ENCODE measurements at regions not wholly inside any gene's neighbourhood (a gene's known extent, or its start where the extent isn't known, plus 50 kb on each side); places are given as distances from the start of the nearest gene placed in this dataset.

DNA sequence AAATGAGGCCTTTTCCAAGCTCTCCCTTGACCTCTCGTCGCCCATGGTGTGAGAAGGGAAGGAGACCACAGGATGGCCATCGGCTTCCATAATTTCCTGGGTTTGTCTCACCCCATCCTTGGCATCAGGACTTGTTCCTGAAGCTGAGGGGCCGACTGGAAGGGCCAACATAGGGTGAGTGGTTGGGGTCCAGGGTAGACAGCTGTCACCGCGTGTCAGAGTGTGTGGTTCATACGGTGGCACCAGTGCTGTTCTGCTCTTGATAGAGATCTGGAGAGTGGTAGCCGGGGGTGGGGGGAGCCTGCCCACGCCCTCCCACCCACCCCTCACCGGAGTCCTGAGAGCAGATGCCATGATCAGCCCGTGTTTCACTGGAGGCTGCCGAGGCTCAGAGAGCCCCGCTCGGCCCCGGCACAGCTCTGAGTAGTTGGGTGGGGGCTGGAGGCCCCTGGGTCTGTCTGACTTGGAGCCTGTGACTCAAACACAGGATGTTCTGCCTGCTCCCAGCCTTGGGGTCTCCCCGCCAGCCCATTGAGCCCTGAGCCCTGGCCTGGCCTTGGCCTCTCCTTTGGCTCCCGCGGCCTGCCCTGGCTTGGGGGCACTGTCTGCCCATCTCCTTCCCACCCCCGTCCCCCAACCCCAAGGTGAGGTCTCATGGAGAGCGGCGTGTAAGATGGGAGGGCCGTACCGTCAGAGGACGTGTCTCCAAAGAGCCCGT is 53.1 kb upstream of the IER5L start:
- Histone ChIP-seq H2BK12ac (ENCODE audit: low read depth, low read length) (no peak overlapping the region), H3K23me2 (ENCODE audit: low read depth, low read length) (peaks cover 10% of the 10 kb centered on the region; the same call in 1 of the 2 replicates), H3K18ac (ENCODE audit: extremely low read depth, low read length) (no peak overlapping the region; the same call in 1 of the 2 replicates), H3K79me1 (ENCODE audit: low read depth, low read length) (no peaks in the 10 kb centered on the region; the same call in 1 of the 2 replicates), H3K27ac (ENCODE audit: low read depth, low read length) (no peak overlapping the region), H3K4me2 (ENCODE audit: insufficient read depth in 1 of 2, low read depth in 2 of 2, low read length in 2 of 2) (no peak overlapping the region), H3K4ac (replicated peaks; ENCODE audit: insufficient read length, low read depth, low read length) (no peak overlapping the region), H2BK20ac (ENCODE audit: low read length) (no peak overlapping the region), H2AFZ (ENCODE audit: low read length) (no peak overlapping the region), H2BK15ac (ENCODE audit: low read length) (no peak overlapping the region), H3K14ac (ENCODE audit: insufficient read length) (no peak overlapping the region), H3K4me1 (replicated peaks in 1 of 4; ENCODE audit: control insufficient read depth in 3 of 4, insufficient read depth in 4 of 4, low read length in 3 of 4) (peaks cover 0 to 5% (median under 1%) of the 10 kb centered on the region in 4 experiments; a peak in 5 of 7 replicates), H2AK5ac (ENCODE audit: low read depth, low read length) (no peak overlapping the region), H3K79me2 (ENCODE audit: control insufficient read depth in 1 of 2, insufficient read depth in 2 of 2, low read length in 2 of 2) (no peaks in the 10 kb centered on the region), H4K91ac (replicated peaks; ENCODE audit: insufficient read length, low read length) (no peak overlapping the region), H2BK120ac (replicated peaks; ENCODE audit: low read depth, low read length) (no peak overlapping the region), H3K36me3 (ENCODE audit: control insufficient read depth in 2 of 4, insufficient read depth in 4 of 4, low read length in 3 of 4) (no peaks in the 10 kb centered on the region), H4K20me1 (replicated peaks in 1 of 2; ENCODE audit: control insufficient read depth in 1 of 2, insufficient read depth in 2 of 2, low read length in 2 of 2) (peaks cover 0 to 2% of the 10 kb centered on the region in 2 experiments), H3K56ac (replicated peaks; ENCODE audit: insufficient read length, low read depth, low read length) (no peak overlapping the region), H4K5ac (ENCODE audit: insufficient read length, low read depth, low read length) (no peak overlapping the region), H4K8ac (ENCODE audit: extremely low read depth, insufficient read depth, low read length) (no peak overlapping the region), H3K4me3 (ENCODE audit: extremely low read depth in 1 of 4, insufficient read depth in 2 of 4, low read depth in 3 of 4, low read length in 4 of 4) (no peak overlapping the region), H3K9me3 (ENCODE audit: insufficient read depth in 2 of 2, low read depth in 1 of 2, low read length in 1 of 2) (no peaks in the 10 kb centered on the region), H2BK5ac (ENCODE audit: low read depth, low read length) (no peak overlapping the region), H3K27me3 (replicated peaks in 1 of 4; ENCODE audit: control insufficient read depth in 3 of 4, extremely low read depth in 1 of 4, insufficient read depth in 3 of 4, low read length in 3 of 4) (no peaks in the 10 kb centered on the region), H3K9ac (replicated peaks in 1 of 4; ENCODE audit: extremely low read depth in 1 of 4, low read depth in 3 of 4, low read length in 3 of 4) (no peak overlapping the region), H3K23ac (ENCODE audit: insufficient read length) (no peak overlapping the region)
- FAIRE-seq (no peak), DNase-seq (ENCODE audit: low read depth in 1 of 2, low spot score in 2 of 2) (no peak)
- ChIA-PET CTCF (ENCODE audit: partially characterized antibody) (interaction anchor here (0.6 kb wide), 1 partner anchor 57 kb away, joined by 4 read pairs; no protein-coding TSS in a partner anchor), POLR2A (ENCODE audit: partially characterized antibody) (no interaction called here)
- TF ChIP-seq POLR2AphosphoS5 (IDR thresholded peaks at IDR 0.05; ENCODE audit: low read depth, low read length) (no peak), TBP (IDR thresholded peaks at IDR 0.05; ENCODE audit: low read depth, low read length) (no peak), SAP30 (IDR thresholded peaks at IDR 0.05; ENCODE audit: insufficient read depth, insufficient replicate concordance, low read length) (no peak), EGR1 (IDR thresholded peaks at IDR 0.05; ENCODE audit: borderline replicate concordance, low read depth, low read length) (no peak), TCF12 (IDR thresholded peaks at IDR 0.05; ENCODE audit: low read depth, low read length) (no peak), RXRA (IDR thresholded peaks at IDR 0.05; ENCODE audit: insufficient read depth, low read depth, low read length) (no peak), POLR2A (IDR thresholded peaks at IDR 0.05; ENCODE audit: control extremely low read depth in 1 of 2, low read depth in 2 of 2, low read length in 2 of 2) (no peak)
- WGBS, 2 experiments (ENCODE audit: extremely low coverage in 1 of 2, insufficient coverage in 1 of 2, insufficient read length in 1 of 2, insufficient replicate concordance in 2 of 2, low coverage in 1 of 2, low lambda C conversion rate in 2 of 2, missing lambda C conversion rate in 1 of 2), result 89% methylated on average over 22 of the region's 25 CpGs; no CpG with 5 or more reads in 1 of the 2 experiments
